Esophagus squamous epithelium (tissue), 5 donors: ENCODE measurements at regions not wholly inside any gene's neighbourhood (a gene's known extent, or its start where the extent isn't known, plus 50 kb on each side); places are given as distances from the start of the nearest gene placed in this dataset.

Source experiments
- DNase-seq: peaks from one replicate; lab custom pipeline; 2025; lab: John Stamatoyannopoulos, UW
- H3K27ac ChIP-seq, 4 donors: fragments of 200-600 bp; sonication (generic); one replicate each; pipeline ENCODE4 v1.5.1; 2016 to 2019; ENCODE audit warnings: mild to moderate bottlenecking in 1 of 4
- H3K27me3 ChIP-seq, 4 donors: fragments of 200-600 bp; sonication (generic); 1 replicate in 3 of 4; 2 replicates in 1 of 4; pipeline versions ENCODE4 v1.5.1 to v1.6.0; 2017 to 2021; ENCODE audit warnings: antibody characterized with exemption in 1 of 4
- H3K36me3 ChIP-seq, 3 donors: fragments of 200-600 bp; sonication (generic); one replicate each; pipeline ENCODE4 v1.5.1; 2016 to 2019
- H3K4me1 ChIP-seq, 3 donors: fragments of 200-600 bp; sonication (generic); one replicate each; pipeline ENCODE4 v1.5.1; 2017 to 2019
- H3K4me3 ChIP-seq, 4 donors: fragments of 200-600 bp; sonication (generic); 1 replicate in 3 of 4; 2 replicates in 1 of 4; pipeline ENCODE4 v1.5.1; 2016 to 2019; ENCODE audit warnings: mild to moderate bottlenecking in 2 of 4, moderate library complexity in 1 of 4
- H3K9me3 ChIP-seq, 3 donors: fragments of 200-600 bp; sonication (generic); one replicate each; pipeline ENCODE4 v1.5.1; 2016 to 2019
- POLR2A ChIP-seq, 4 donors: fragments of 450-650 bp; IDR thresholded peaks; one replicate each; pipeline ENCODE4 v1.6.1; 2017; ENCODE audit warnings: antibody characterized with exemption in 4 of 4, mild to moderate bottlenecking in 4 of 4, moderate library complexity in 3 of 4
- WGBS, 2 donors: methylation state at CpG; one replicate each; pipeline ENCODE4 v1.1.5; 2018; 5-methylcytosine and 5-hydroxymethylcytosine counted together
- intact Hi-C: fragments of 100-400 bp; cut with DNase I; formaldehyde crosslinking; loops from one replicate; pipeline ENCODE4 v1.15.0; 2022
- TF ChIP-seq, protein P1 (sequence below), 6 experiments: fragments of 450-650 bp in 4 of 6; fragments of 200-600 bp in 2 of 6; sonication (generic) in 2 of 6; IDR thresholded peaks; one replicate each; pipeline ENCODE4 v1.5.1; 2016 to 2019; ENCODE audit warnings: antibody characterized with exemption in 6 of 6, mild to moderate bottlenecking in 4 of 6, moderate library complexity in 4 of 6
- donor health status: DM: yes; HTN: yes; CAD: no.

DNA sequence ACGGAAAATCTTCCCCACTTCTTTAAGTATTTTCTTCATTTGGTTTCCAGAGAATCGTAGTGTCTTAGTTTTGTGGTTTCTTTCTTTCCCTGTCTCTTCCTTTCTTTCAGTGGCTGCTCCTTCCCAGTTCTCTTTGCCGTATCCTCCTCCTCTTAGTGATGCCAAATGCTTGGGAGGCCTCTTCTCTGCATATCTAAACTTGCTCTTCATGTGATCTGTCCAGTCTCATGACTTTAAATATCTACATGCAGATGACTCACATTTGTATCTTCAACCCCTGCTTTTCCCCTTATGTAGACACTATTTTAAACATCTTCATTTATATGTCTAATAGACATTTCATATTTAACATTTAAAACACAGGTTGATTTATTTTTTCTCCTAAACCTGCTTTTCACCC, 149.2 kb downstream of the PTCSC3 start:
- H3K4me3 ChIP-seq, result no peak overlapping the region
- no peaks in the 10 kb centered on the region for H3K4me1 ChIP-seq
- intact Hi-C loops, result no loop called here
- no peak overlapping the region for H3K27ac ChIP-seq
- TF ChIP-seq POLR2A (IDR thresholded peaks at IDR 0.05), result no peak
- TF ChIP-seq, protein P1, sequence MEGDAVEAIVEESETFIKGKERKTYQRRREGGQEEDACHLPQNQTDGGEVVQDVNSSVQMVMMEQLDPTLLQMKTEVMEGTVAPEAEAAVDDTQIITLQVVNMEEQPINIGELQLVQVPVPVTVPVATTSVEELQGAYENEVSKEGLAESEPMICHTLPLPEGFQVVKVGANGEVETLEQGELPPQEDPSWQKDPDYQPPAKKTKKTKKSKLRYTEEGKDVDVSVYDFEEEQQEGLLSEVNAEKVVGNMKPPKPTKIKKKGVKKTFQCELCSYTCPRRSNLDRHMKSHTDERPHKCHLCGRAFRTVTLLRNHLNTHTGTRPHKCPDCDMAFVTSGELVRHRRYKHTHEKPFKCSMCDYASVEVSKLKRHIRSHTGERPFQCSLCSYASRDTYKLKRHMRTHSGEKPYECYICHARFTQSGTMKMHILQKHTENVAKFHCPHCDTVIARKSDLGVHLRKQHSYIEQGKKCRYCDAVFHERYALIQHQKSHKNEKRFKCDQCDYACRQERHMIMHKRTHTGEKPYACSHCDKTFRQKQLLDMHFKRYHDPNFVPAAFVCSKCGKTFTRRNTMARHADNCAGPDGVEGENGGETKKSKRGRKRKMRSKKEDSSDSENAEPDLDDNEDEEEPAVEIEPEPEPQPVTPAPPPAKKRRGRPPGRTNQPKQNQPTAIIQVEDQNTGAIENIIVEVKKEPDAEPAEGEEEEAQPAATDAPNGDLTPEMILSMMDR (IDR thresholded peaks at IDR 0.05), result no peak
- no peaks in the 10 kb centered on the region for H3K36me3 ChIP-seq
- H3K27me3 ChIP-seq, result no peaks in the 10 kb centered on the region
- H3K9me3 ChIP-seq, result no peaks in the 10 kb centered on the region
- 71 to 76% methylated on average over 3 of the region's 3 CpGs for WGBS, 2 donors
- no peak for DNase-seq

DNA sequence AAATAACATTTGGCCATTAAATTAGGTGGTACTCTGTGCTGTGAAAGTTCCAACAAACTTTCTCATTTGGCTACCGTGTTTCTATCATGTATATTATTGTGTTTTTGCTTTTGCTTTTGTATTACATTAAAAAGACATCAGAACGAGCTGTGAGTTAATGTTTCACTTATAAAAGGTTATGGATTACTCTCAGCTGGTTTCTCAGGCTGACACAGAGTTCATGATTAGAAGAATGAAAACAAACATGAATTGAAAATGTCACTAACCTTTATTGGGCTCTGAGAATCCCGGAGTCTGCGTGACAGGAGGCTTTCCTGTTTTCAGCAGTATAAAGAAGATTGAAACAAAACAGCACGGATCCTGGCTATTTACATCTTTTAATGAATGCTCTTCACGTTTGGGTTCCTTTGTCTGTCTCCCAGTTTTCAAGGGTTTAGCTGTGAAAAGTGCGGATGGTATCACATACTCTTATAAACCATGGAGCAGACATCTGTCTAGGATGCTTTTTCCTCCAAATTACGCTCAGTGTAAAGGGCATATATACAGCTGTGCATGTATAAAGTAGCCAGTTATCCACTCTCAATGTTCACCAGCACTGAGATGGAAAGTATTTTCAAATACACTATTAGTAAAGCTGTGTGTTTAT, 153.6 kb downstream of the PTCSC3 start:
- 60 to 61% methylated on average over 8 of the region's 8 CpGs for WGBS, 2 donors
- Histone ChIP-seq H3K4me3 (no peak overlapping the region), H3K27me3 (no peaks in the 10 kb centered on the region), H3K36me3 (no peaks in the 10 kb centered on the region), H3K27ac (no peak overlapping the region), H3K4me1 (no peaks in the 10 kb centered on the region), H3K9me3 (no peaks in the 10 kb centered on the region)
- DNase-seq, result no peak
- intact Hi-C loops, result no loop called here
- TF ChIP-seq POLR2A (IDR thresholded peaks at IDR 0.05), result no peak
- TF ChIP-seq, protein P1 (IDR thresholded peaks at IDR 0.05), result no peak

DNA sequence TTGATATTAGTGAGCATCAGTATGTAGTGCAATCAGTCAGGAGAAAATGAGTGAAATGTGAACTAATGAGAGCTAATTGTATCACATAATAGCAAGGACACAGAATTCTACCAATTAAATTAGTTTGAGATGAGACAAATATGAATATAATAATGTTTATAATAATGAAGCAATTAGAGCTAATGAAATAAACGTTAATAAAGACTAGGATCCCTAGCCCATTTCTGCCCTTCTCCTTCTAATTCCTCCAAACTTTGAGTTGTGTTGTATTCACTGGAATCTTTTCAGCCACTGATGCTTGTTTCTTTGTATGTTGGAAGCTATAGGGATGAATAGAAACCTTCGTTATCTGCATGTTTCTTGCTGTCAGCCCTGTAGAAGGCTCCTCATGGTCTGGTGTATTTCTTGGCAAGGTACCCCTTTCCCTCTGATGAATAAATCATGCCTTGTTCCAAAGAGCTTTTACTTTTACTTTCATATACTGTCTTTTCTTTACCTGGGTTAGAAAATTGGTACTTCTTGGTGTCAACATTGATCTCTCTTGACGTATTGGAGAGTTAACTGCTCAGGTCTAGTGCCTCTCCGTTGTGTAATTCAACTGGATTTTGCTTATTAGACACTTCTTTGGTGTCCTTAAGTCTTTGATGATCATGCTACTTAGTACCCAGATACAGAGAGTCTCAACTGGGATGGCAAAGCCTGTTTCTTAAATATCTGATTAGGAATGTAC, 154.8 kb downstream of the PTCSC3 start:
- no peaks in the 10 kb centered on the region for H3K36me3 ChIP-seq
- intact Hi-C loops, result no loop called here
- H3K4me1 ChIP-seq, result no peaks in the 10 kb centered on the region
- whole genome bisulfite sequencing, 2 donors, result 47 to 68% methylated on average over 4 of the region's 4 CpGs
- H3K27me3 ChIP-seq, result no peaks in the 10 kb centered on the region
- DNase-seq, result no peak
- TF ChIP-seq POLR2A (IDR thresholded peaks at IDR 0.05), result no peak
- TF ChIP-seq, protein P1 (IDR thresholded peaks at IDR 0.05), result no peak
- no peak overlapping the region for H3K4me3 ChIP-seq
- no peak overlapping the region for H3K27ac ChIP-seq
- H3K9me3 ChIP-seq, result no peaks in the 10 kb centered on the region

DNA sequence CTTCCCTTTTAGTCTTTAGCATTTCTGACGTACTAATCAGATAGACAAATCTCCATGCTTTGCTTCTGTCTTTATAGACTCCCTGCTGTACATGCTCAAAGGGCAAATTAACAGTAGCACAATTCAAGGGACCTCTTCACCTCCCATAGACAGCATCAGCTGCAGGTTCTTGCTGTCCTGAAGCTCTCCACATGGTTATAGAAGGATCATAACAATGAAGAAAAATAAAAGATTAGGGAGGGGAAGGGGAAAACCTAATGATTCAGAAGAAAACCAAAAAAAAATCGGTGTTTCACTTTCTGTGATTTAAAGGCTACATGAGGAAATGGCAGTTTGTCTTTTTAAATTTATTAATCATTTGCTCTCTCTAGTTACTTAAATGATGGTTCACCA, 155.5 kb downstream of the PTCSC3 start:
- H3K9me3 ChIP-seq, result no peaks in the 10 kb centered on the region
- intact Hi-C loops, result no loop called here
- no peak overlapping the region for H3K4me3 ChIP-seq
- TF ChIP-seq, protein P1 (IDR thresholded peaks at IDR 0.05), result no peak
- no peak for TF ChIP-seq POLR2A (IDR thresholded peaks at IDR 0.05)
- H3K36me3 ChIP-seq, result no peaks in the 10 kb centered on the region
- H3K27ac ChIP-seq, result no peak overlapping the region
- WGBS, 2 donors, result 38 to 48% methylated on average over 2 of the region's 2 CpGs
- H3K27me3 ChIP-seq, result no peaks in the 10 kb centered on the region
- DNase-seq, result no peak
- H3K4me1 ChIP-seq, result no peaks in the 10 kb centered on the region
